Activated B cell treated with CpG ODN at 0.5 μM for 24 hours (primary cell): ENCODE measurements at regions not wholly inside any gene's neighbourhood (a gene's known extent, or its start where the extent isn't known, plus 50 kb on each side); places are given as distances from the start of the nearest gene placed in this dataset.

Experiments used
- ATAC-seq: fragments of 200-7000 bp; cut with Tn5 transposase; one replicate; pipeline ENCODE4 v1.10.0; 2021; ENCODE audit warnings: low read depth, mild to moderate bottlenecking, moderate library complexity
- CTCF ChIA-PET: fragments of 350-600 bp; sonication (Branson Sonifier 250); formaldehyde crosslinking; loops from one replicate; lab custom pipeline; 2021; ENCODE audit warnings: antibody characterized with exemption; lab: Charles Lee
- POLR2A ChIA-PET: fragments of 350-600 bp; sonication (Branson Sonifier 250); formaldehyde crosslinking; loops from one replicate; lab custom pipeline; 2021; ENCODE audit warnings: antibody characterized with exemption; lab: Charles Lee
- DNase-seq: peaks from one replicate; pipeline ENCODE4 v3.0.0; 2022
- H3K27ac Mint-ChIP-seq: one replicate; pipeline ENCODE4 v1.8.0; 2020; ENCODE audit warnings: mixed read lengths
- H3K27me3 Mint-ChIP-seq: one replicate; pipeline ENCODE4 v1.8.0; 2021; ENCODE audit warnings: mixed read lengths
- H3K36me3 Mint-ChIP-seq: one replicate; pipeline ENCODE4 v1.8.0; 2021; ENCODE audit warnings: low read depth, mixed read lengths
- H3K4me1 Mint-ChIP-seq: one replicate; pipeline ENCODE4 v1.8.0; 2021; ENCODE audit warnings: mixed read lengths
- H3K4me3 Mint-ChIP-seq: one replicate; pipeline ENCODE4 v1.8.0; 2020; ENCODE audit warnings: mild to moderate bottlenecking, mixed read lengths
- H3K9me3 Mint-ChIP-seq: one replicate; pipeline ENCODE4 v1.8.0; 2020; ENCODE audit warnings: mixed read lengths
- intact Hi-C: fragments of 100-400 bp; cut with micrococcal nuclease; formaldehyde crosslinking; loops from one replicate; pipeline ENCODE4 v1.15.1; 2024
- TF ChIP-seq, protein P1 (sequence below): fragments of 200-600 bp; IDR thresholded peaks from one replicate; pipeline ENCODE4 v1.8.0; 2022; ENCODE audit warnings: antibody characterized with exemption, mild to moderate bottlenecking

DNA sequence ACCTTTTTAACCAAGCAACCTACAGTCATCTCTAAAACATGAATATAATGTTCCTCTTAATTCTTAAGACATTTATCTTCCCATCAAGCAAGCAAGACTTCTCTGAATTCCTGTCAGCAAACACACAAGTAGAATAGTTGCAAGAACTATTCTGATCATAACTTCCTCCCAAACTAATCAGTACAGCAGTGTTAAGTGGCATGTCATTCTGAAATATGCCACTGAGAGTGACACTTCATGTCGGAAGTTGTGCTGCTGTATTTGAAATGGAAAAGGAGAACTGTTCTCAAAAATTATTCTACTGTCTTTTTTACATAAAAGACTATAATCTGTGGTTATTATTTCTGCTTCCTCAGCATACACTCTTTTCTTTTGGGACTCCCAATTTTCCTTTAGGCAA, 546.6 kb downstream of the PCDH18 start:
- intact Hi-C loops: no loop called here

DNA sequence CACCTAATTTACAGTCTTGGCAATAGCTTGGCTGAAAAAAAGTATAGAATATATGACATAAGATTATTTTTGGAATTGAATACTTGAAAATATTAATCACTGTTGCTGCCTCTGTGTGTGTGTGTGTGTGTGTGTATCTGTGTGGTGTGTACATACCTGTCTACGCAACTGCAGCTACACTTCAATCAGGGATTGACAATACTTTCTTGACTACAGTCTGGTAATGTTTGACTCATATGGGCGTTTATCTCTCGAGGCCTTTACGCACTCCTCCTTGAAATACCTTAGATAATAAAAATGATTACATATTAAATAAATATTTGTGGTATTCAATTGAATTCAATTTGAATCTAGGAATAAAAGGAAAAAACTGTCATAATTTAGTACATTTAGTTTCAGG, 565.2 kb downstream of the PCDH18 start:
- CTCF ChIA-PET: no interaction called here
- intact Hi-C loops: no loop called here

More for the DNA sequence above, 546.6 kb downstream of the PCDH18 start:
- H3K4me3 Mint-ChIP-seq: no peak overlapping the region
- no peaks in the 10 kb centered on the region for H3K27me3 Mint-ChIP-seq
- no peaks in the 10 kb centered on the region for H3K4me1 Mint-ChIP-seq
- no peak for ATAC-seq
- DNase-seq: no peak
- CTCF ChIA-PET: no interaction called here
- H3K36me3 Mint-ChIP-seq: no peaks in the 10 kb centered on the region
- no peak overlapping the region for H3K27ac Mint-ChIP-seq
- peaks cover 5% of the 10 kb centered on the region for H3K9me3 Mint-ChIP-seq
- TF ChIP-seq, protein P1, sequence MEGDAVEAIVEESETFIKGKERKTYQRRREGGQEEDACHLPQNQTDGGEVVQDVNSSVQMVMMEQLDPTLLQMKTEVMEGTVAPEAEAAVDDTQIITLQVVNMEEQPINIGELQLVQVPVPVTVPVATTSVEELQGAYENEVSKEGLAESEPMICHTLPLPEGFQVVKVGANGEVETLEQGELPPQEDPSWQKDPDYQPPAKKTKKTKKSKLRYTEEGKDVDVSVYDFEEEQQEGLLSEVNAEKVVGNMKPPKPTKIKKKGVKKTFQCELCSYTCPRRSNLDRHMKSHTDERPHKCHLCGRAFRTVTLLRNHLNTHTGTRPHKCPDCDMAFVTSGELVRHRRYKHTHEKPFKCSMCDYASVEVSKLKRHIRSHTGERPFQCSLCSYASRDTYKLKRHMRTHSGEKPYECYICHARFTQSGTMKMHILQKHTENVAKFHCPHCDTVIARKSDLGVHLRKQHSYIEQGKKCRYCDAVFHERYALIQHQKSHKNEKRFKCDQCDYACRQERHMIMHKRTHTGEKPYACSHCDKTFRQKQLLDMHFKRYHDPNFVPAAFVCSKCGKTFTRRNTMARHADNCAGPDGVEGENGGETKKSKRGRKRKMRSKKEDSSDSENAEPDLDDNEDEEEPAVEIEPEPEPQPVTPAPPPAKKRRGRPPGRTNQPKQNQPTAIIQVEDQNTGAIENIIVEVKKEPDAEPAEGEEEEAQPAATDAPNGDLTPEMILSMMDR: no peak
- POLR2A ChIA-PET: no interaction called here

DNA sequence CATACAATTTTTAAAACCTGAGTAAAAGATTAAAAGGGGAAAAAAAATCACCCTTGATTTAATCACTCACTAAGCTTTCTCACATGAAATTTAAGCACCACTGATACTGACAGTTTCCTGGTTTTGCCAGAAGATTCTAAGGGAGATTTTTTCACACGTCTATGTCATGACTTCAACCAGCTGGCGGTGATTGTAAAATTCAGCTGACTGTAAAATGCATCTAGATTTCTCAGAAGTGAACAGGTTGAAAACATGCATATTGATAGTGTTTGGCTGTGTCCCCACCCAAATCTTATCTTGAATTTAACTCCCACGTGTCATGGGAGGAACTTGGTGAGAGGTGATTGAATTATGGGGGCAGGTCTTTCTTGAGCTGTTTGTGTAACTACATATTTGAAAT, 566.8 kb downstream of the PCDH18 start:
- intact Hi-C loops: no loop called here
- ChIA-PET POLR2A (no interaction called here), CTCF (no interaction called here)
- ATAC-seq: no peak
- no peaks in the 10 kb centered on the region for H3K9me3 Mint-ChIP-seq
- no peaks in the 10 kb centered on the region for H3K36me3 Mint-ChIP-seq
- no peaks in the 10 kb centered on the region for H3K27me3 Mint-ChIP-seq
- no peak overlapping the region for H3K4me3 Mint-ChIP-seq
- TF ChIP-seq, protein P1: no peak
- no peak for DNase-seq
- no peaks in the 10 kb centered on the region for H3K4me1 Mint-ChIP-seq
- no peak overlapping the region for H3K27ac Mint-ChIP-seq

More for the DNA sequence above, 565.2 kb downstream of the PCDH18 start:
- no peaks in the 10 kb centered on the region for H3K36me3 Mint-ChIP-seq
- no peaks in the 10 kb centered on the region for H3K4me1 Mint-ChIP-seq
- H3K27me3 Mint-ChIP-seq: no peaks in the 10 kb centered on the region
- POLR2A ChIA-PET: no interaction called here
- TF ChIP-seq, protein P1: no peak
- no peak overlapping the region for H3K4me3 Mint-ChIP-seq
- H3K9me3 Mint-ChIP-seq: no peaks in the 10 kb centered on the region
- DNase-seq (no peak), ATAC-seq (no peak)
- H3K27ac Mint-ChIP-seq: no peak overlapping the region

DNA sequence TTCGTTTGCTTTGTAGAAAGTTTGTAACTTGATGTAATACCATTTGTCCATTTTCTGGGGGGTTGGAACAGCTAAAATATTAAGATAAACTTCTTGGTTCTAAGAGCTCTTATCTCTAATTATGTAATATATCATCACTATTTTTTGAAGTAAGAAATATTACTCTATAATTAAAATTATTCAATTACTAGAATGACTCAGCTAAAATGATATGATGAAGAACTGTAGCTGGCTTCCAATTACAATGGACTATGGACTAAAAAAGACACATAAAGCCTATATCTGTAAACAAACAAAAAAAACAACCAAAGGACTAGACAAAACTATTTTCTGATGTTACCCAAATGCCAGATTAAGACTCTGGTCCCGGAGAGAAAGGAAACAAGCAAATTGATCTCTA, 569.4 kb downstream of the PCDH18 start:
- Mint-ChIP-seq H3K9me3 (no peaks in the 10 kb centered on the region), H3K4me1 (no peaks in the 10 kb centered on the region), H3K36me3 (no peaks in the 10 kb centered on the region), H3K27me3 (no peaks in the 10 kb centered on the region), H3K4me3 (no peak overlapping the region), H3K27ac (no peak overlapping the region)
- TF ChIP-seq, protein P1: no peak
- ChIA-PET CTCF (no interaction called here), POLR2A (no interaction called here)
- intact Hi-C loops: no loop called here
- ATAC-seq (no peak), DNase-seq (no peak)

DNA sequence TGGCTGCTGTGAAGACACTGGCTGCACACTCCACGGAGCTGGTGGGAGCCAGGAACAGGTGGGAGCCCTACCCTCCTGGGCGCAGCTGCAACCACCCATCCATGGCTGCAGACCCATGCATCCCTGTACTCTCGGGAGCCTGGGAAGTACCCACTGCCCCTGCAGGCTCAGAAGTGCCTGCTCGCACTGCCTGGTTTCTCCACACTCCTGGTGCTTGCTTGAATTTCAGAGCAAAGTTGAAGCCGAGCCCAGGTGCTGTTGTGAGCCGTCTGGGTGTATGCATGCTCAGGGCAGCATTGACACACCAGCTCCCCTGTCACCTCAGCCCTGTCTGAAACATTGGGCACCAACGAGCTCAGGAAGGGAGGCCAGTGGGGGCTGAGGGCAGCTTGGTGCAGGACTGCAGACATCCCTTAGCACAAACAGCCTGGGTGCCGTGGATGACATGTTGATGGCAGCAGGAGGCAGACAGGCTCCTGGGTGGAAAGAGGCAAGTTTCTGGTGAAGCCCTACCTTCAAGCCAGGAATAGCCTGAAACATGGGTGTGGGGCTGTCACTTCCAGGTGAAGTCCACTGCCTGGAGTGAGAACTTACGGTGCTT, 585.9 kb downstream of the PCDH18 start:
- Mint-ChIP-seq H3K9me3 (peaks cover 2% of the 10 kb centered on the region), H3K27me3 (no peaks in the 10 kb centered on the region), H3K27ac (no peak overlapping the region), H3K4me1 (no peaks in the 10 kb centered on the region), H3K4me3 (no peak overlapping the region), H3K36me3 (no peaks in the 10 kb centered on the region)
- DNase-seq (no peak), ATAC-seq (no peak)
- POLR2A ChIA-PET: no interaction called here
- CTCF ChIA-PET: no interaction called here
- intact Hi-C loops: no loop called here
- TF ChIP-seq, protein P1: no peak
